ENCODE measurements at regions not wholly inside any gene's neighbourhood (a gene's known extent, or its start where the extent isn't known, plus 50 kb on each side); places are given as distances from the start of the nearest gene placed in this dataset.

DNA sequence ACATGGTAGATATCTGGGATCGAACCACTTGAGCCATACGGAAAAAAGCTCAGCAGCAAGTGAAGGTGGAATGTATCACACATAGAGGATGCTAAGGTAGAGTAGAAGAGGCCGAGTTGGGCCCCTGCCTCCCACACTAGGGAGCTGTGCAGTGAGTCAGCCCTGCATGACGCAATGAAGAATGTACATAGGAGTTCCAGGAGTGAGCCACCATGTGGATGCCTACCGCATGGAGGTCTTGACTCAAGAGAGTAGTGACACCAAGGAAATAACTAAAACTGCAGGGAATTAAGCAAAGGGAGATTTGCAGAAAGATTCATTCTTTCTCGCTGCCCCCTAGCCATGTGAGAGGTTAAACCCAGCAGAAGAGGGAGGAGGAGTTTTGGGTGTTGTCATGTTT is 389.6 kb upstream of the IGFBP7 start:
- DNase-seq (ENCODE audit: low read depth in 1 of 2, low spot score in 1 of 2): no peak

DNA sequence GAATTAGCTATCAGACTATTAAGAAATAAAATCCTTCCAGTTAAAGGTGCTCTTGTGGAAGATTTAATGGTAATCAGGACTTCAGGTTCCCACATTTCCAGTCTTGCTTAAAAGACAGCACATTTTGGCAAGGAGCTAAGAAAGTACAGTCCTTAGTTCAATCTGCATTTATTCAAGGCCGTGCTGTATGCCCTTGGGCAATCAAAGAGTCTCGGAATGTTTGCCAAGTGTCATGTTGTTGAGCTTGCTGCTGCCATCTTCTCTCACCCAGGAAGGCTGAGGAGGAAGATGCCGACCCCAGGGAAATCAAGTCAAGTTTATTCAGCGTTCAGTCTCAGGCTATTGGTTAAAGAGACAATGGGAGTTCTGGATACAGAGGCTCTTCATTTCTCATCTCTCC is 388.1 kb upstream of the IGFBP7 start:
- no peak for DNase-seq (ENCODE audit: low read depth in 1 of 2, low spot score in 1 of 2)

DNA sequence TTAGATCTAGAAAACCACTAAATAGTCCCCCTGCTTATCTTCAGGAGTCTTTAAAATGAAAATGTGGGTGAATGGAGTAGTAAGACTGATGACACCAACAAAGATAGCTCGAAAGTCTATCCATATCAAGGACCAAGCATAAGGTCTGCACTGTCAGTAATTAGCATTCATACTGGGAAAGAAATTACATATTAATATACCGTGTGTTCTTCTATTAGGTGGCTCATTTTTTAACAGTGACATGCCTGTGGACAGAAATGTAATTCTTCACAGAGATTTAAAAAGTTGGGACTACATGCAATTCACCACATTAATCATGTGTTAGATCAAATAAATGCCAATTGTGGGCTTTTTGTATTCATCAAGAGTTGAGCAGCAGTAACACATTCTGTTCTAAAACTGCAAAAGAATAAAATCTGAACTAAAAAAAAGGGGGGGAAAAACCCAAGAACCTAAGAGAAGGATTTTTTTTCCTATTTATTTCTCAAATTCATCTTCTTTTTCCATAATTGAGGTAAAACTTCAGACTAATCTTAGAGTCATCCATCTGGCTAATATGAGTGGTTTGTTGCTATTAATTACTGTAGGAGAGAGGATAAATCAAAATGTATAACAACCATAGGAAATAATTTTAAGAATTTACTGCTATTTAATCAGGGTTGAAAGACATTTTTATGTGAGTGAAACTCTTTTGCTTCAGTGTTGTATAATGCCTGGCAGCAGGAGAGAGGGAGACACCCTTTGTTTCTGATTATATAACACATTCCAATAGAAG is 386.7 kb upstream of the IGFBP7 start:
- no peak for DNase-seq (ENCODE audit: low read depth in 1 of 2, low spot score in 1 of 2)

DNA sequence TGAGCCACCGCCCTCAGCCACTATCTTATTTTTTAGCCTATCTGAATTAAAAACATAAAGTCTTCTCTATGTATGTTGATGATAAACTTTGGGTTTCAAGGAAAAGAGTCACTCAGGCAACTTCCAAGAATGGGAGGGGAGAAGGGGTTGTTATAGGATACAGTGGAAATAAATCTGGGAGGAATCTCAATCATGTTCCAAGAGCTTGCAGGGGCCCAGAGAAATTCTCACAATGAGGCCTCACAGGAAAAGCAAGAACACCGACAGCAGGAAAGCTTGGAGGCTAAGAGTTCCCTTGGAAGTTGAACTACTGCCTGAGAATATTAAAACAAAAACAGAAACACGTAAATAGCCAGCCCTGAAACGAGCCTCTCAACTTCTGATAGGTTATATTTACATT is 384.6 kb upstream of the IGFBP7 start:
- DNase-seq (ENCODE audit: low read depth in 1 of 2, low spot score in 1 of 2): no peak

DNA sequence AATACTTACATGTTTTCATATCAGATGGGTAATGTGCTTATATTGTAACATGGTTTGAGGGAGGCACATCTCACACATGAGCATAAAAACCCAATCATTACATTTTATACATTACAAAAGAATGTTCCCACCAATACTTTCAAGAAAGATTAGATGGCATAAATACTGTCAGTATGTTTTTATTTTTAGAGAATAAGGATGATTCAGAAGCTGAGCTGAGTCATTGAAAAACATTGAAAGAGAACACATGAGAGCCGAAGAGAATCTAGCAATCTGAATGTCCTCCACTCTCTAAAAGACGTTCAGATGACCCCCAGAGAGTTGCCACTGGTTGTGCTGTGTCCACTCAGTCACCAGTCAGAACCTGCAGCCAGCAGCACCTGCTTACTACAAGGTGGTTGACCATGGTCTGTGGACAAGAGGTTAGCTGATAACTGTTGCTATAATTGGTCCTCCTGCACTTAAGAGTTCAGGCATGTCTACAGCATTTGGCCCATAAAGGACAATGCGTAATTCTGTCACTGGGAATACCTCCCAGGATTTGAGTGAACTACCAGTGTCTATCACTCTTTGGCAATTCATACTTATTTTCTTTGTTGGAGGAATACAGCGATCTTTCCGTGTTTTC is 382.2 kb upstream of the IGFBP7 start:
- DNase-seq (ENCODE audit: low read depth in 1 of 2, low spot score in 1 of 2): no peak

DNA sequence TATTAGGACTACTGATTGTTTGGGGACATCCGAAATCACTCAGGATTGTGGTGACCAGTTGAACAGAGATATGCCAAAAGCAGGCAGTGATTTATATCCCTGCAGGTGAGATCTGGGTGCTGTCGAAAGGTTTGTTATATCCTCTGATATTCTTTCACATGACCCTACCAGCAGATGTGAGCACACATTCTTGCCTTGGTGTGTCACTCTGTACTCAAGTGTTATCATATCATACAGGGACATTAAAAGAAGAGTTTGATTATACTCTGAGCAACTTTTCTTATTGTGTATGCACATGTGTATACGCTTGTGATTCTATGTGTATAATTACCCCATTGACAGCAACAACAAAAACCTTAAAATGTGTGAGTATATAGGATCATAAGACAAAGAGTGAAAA is 381.2 kb upstream of the IGFBP7 start:
- no peak for DNase-seq (ENCODE audit: low read depth in 1 of 2, low spot score in 1 of 2)

DNA sequence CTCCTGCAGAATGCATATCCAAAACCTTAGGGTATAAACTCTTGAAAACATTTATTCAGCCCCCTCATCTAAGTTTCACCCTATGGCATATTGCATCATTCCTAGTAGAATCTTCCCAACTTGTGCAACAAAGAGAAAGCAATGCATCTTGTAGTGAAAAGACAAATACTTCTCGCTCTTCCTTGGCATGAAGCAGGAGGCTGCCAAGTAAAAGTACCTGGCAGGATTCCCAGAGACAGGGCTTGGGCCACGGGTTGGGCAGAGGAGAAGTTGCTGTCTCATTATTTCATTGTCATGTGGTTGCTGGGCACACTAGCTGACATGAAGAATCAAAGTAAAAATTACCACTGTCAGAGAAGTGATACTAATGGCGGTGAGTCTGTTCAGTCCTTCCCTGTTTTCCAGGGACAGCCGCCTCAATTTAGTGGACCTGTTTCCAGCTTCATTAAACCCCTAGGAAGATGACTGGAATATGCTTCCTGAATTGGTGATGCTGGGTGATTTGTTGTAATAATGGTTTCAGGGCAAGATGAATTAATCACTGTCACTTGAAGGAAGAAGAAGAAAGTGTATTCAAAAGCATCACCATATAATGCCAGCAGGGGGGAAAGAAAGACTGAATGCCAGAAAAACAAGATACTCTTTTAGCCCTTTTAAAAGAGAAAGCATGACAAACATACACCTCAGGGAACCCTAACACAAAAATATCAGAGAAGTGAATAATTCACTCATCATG is 380.5 kb upstream of the IGFBP7 start:
- DNase-seq (ENCODE audit: low read depth in 1 of 2, low spot score in 1 of 2): no peak

DNA sequence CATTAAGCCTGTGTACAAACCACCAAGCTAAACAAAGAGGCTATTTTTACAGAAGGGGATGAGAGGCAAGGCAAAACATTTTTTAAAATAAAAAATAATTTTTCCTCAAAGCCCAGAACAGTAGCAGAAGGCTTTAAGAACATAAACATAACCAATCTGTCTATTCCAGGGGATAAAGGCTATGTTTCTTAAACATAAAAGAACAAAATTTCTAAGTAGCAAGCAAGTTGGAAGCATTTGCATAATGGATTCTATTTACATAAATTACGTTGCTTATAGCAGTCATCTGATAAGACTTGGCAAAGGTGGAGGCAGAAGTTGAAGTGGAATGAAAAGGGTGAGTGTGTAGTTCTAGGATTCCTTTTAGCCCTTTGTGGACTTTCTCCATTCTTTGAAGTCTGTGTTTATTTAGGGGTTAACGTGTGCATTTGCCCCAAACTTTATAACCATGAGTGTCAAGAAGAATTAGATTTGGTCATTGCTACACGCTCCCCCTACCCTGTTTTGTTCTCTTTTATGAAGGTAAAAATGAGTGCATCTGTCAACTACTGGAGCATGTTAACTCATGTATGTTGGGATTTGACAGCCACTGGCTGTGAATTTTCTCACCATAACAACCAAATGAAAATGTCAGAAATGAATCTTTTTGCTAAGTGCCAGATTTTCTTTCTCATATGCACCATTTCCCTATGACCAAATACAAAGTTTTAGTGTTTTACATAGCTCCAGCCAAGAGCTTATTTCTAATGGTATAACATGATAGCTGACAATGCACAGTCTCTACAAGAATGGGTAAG is 378.4 kb upstream of the IGFBP7 start:
- DNase-seq (ENCODE audit: low read depth in 1 of 2, low spot score in 1 of 2): no peak

DNA sequence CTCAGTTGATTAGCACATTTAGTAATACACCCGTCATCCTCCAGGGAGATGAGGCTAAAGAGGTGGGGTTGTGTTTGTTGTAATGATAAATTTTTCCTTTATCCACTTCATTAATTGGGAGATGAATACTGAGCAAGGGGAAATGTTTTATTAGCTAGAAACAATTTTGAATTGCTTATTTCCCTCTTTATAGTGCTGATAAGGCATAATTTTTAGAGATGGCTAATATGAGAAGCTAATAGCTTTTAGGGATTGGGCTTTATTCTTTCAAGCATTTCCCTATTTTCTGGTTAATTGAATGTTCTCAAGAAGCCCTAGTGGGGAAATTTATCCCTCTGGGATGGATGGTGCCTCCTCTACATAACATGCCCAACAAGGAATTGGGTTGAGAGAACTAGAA is 365.2 kb upstream of the IGFBP7 start:
- no peak for DNase-seq (ENCODE audit: low read depth in 1 of 2, low spot score in 1 of 2)

DNA sequence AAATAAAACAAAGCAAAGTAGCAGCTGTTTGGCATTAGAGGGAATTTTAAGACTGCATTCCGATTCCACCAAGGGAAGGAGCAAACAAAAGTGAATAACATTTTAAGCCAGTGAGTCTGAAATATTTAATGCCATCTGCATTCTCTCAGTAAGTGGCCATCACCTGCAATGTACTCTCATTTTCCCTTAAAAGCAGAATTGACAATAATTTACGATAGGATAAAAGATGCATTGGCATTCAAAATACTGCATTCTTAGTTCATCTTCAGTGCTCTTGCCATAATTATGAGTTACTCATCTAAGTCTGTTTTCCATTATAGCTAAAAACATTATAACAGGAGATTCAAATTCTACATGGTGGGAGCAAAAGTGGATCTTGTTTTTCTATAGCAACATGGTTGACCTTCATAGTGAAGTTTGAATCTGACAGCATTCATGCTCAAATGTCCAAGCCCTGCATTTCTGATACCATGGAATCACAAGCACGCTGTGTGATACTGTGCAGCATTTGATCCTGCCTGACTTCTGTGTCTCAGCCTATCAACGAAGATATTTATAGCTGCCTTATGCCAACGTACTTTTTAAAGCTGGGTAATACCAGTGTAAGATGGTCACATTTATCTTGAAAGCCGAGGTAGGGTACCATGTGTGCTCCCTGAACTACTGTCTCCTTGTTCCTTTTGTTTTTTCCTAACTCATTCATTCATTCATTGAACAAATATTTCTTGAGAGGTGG is 355.3 kb upstream of the IGFBP7 start:
- DNase-seq (ENCODE audit: low read depth in 1 of 2, low spot score in 1 of 2): no peak

DNA sequence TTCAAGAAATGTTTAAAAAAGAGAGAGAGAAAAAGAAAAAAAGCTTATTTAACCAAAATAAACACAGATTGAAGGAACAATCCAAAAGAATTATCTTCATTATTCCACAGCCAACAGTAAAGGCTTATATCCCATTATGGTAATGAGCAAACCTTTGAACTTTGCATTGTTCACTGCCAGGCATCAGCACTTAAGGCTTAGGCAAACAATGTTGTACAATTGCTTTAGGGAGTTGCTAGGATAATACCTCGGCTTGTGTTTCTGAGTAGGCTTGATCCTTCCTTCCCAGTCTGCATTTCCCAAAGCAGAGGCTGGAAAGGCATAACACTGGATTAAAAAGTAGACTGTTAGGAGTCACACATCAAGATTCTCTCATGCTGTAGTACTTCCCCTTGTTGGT is 352.7 kb upstream of the IGFBP7 start:
- no peak for DNase-seq (ENCODE audit: low read depth in 1 of 2, low spot score in 1 of 2)

DNA sequence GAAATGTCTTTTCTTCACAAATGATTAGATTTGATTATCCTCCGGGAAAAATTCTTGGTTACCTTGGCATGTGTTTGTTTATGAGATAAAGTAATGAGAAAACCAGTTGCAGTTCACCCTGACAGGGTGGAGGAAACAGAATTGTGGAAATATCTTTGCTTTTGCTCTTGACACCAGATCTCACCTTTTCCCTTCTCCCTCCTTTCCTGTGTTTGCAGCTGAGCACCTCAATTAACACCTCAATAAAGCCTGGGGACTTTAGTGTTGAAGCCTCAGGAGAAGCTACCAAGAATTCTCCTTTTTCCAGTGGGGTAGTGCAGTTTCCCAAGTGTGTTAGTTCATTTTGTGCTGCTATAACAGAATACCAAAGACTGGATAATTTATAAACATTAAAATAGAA is 350.8 kb upstream of the IGFBP7 start:
- no peak for DNase-seq (ENCODE audit: low read depth in 1 of 2, low spot score in 1 of 2)

DNA sequence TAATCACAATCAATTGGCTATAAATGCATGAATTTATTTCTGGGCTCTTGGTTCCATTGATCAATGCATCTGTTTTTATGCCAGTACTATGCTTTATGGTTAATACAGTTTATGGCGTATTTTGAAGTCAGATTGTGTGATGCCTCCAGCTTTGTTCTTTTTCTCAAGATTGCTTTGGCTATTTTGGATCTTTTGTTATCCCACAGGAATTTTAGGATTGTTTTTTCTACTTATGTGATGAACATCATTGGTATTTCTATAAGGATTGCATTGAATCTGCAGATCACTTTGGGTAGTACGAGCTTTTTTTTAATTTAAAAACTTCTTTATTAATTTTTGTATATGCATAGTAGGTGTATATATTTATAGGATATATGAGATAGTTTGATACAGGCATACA is 338.7 kb upstream of the IGFBP7 start:
- DNase-seq (ENCODE audit: low read depth in 1 of 2, low spot score in 1 of 2): no peak

DNA sequence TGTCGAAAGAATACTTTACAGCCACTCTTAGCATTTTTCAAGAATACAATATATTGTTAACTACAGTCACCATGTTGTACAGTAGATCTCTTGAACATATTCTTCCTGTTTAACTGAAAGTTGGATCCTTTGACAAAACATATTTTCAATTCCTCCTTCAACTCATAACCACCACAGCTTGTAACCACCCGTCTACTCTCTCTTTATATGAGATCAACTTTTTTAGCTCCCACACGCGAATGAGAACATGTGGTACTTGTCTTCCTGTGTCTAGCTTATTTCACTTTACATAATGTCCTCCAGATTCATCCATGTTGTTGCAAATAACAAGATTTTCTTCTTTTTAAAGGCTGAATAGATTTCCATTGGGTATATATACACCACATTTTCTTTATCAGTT is 338.3 kb upstream of the IGFBP7 start:
- no peak for DNase-seq (ENCODE audit: low read depth in 1 of 2, low spot score in 1 of 2)

DNA sequence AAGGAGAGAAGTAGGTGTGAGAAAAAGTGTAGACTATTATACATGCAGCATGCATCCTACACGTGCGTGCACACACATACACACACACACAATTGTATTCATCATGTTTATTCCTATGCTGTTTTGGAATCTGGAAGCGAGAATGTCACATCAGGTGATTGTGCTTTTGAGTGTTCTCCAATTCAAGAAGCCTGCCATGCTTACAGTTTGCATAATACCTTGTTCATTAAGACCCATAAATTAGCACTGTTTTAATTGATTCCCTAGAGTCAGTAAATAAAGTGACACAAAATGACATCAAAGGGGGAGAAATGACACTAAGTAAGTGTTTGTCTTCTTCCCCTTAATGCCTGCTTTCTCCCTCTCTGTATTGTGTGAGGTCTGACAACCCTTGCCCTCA is 336.1 kb upstream of the IGFBP7 start:
- DNase-seq (ENCODE audit: low read depth in 1 of 2, low spot score in 1 of 2): no peak

DNA sequence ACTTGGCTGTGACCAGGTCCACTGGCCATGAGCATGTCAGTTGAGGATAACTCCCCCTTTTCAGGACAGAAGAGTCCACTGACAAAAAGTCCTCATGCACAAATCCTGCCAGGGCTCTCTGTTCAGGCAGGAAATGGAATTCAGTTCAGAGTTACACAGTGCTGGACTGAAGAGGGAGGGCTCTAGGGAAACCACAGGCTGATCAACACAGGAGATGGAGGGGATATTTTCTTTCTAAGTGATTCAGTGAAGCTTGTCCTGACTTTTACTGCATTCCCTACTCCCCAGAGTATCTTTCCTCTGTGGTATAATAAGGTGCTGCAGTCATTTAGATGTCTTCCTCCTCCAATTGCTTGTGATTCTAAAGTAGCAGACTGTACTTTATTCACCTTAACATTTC is 335.5 kb upstream of the IGFBP7 start:
- DNase-seq (ENCODE audit: low read depth in 1 of 2, low spot score in 1 of 2): no peak

DNA sequence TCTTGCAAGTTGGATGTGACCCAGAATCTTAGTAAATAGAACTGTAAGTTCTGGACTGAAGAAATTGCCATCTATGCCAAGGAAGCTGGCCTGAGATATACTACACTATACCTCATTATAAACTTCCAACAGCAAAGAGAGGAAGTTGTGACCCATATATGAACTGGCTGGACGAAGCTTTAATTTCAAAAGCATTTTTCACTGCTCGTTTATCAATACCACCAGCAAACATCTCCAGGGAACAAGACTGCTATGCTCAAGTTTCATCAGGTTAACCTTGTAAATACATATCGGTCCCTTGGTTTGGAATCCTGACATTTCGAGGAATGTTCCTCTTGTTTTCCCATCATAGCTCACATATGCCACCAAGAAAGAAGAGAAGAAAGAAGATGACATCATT is 334.5 kb upstream of the IGFBP7 start:
- no peak for DNase-seq (ENCODE audit: low read depth in 1 of 2, low spot score in 1 of 2)

DNA sequence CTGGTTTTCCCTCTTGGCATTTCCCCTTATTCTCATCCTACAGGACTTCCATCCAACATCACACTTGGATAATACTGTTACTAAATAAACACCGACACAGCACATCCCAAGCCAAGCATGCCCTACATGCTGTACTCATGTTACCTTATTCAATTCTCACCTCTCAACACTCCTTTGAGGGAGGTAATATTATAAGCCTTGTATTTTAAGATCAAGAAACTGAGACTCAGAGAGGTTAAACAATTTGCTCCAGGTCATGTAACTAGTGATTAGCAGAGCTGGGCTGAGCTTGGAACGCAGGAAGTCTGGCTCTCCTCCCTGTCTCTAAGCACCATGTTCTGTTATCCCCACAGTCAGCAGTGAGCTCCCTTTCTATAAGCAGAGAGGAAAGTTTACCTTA is 333.6 kb upstream of the IGFBP7 start:
- DNase-seq (ENCODE audit: low read depth in 1 of 2, low spot score in 1 of 2): no peak

DNA sequence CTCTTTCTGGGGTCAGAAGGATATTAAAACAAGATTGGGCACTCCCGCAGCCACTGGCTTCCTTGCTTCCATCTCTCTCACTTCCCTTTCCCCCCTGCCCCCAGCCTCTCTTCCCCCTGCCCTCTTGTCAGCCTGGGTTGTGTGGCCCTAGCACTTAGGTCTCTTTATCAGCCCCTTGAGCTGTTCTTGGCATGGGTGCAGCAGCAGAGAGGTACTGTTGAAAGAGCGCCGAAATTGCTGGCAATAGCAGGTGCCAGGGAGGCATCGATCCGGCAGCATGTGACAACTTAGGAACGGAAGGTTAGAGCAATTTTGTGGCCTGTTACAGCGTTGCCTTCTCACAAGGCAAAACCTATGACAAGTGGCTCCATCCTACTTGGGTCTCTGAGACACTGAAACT is 333.1 kb upstream of the IGFBP7 start:
- no peak for DNase-seq (ENCODE audit: low read depth in 1 of 2, low spot score in 1 of 2)

DNA sequence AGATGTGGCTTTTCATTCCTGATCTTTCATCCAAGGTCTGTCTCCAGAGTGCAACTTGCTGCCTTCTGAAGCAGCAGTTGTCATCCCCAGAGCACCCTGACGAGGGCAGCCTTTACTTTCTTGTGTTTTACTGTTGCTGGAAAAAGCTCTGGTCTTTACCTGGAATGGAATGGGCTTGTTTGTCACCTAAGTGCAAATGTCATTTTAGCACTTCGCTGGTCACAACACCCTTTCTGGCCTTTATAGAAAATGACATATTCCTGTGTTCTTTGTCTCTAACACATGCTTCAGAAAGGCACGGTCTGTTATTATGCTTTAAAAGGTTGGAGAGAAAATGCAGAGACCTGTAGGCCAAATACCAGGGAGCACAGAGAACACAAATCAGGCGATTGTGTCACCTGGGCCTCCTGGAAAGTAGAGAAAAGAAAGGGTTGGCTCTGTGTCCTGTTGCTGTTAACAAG is 332.7 kb upstream of the IGFBP7 start:
- DNase-seq (ENCODE audit: low read depth in 1 of 2, low spot score in 1 of 2): no peak

DNA sequence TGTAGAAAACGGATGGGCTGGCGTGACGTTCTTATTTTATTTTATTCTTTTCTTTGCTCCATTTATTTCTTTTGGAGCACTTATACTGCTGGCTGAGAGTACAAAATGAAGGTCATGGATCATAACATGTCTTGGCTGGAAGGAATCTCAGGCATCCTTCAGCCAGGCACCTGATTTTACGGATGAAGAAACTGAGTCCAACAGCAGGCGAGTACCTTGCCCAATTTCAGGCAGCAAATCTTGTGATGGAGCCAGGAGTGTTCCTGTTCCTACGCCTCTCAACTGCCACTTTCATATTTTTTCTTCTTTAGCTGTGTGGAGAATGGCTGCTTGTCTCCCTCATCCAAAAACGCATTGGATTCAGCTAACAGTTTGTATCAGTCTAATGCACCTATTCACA is 332.1 kb upstream of the IGFBP7 start:
- no peak for DNase-seq (ENCODE audit: low read depth in 1 of 2, low spot score in 1 of 2)

Measured in stimulated activated CD4-positive, alpha-beta T cell treated with anti-CD3 and anti-CD28 coated beads, Interleukin-15, amount 100 ng/mL, for 1 hour (primary cell).